Endothelial cell (in vitro differentiated cells): ENCODE measurements at regions not wholly inside any gene's neighbourhood (a gene's known extent, or its start where the extent isn't known, plus 50 kb on each side); places are given as distances from the start of the nearest gene placed in this dataset.

Source experiments
- DNase-seq: peaks from one replicate; pipeline ENCODE4 v3.0.0; 2021; ENCODE audit warnings: low spot score
- H3K27ac Mint-ChIP-seq: one replicate; pipeline ENCODE4 v1.8.0; 2021; ENCODE audit warnings: mixed read lengths, inconsistent platforms; ENCODE audit not compliant: unreplicated experiment
- H3K27me3 Mint-ChIP-seq: one replicate; pipeline ENCODE4 v1.8.0; 2021; ENCODE audit warnings: mild to moderate bottlenecking, moderate library complexity, mixed read lengths, inconsistent platforms; ENCODE audit not compliant: unreplicated experiment
- H3K36me3 Mint-ChIP-seq: one replicate; pipeline ENCODE4 v1.8.0; 2021; ENCODE audit warnings: mild to moderate bottlenecking, low read depth, mixed read lengths, inconsistent platforms; ENCODE audit not compliant: unreplicated experiment
- H3K4me1 Mint-ChIP-seq: one replicate; pipeline ENCODE4 v1.8.0; 2021; ENCODE audit warnings: mild to moderate bottlenecking, mixed read lengths, inconsistent platforms; ENCODE audit not compliant: unreplicated experiment
- H3K4me3 Mint-ChIP-seq: one replicate; pipeline ENCODE4 v1.8.0; 2021; ENCODE audit warnings: mild to moderate bottlenecking, mixed read lengths, inconsistent platforms; ENCODE audit not compliant: unreplicated experiment
- H3K9me3 Mint-ChIP-seq: one replicate; pipeline ENCODE4 v1.8.0; 2021; ENCODE audit warnings: mixed read lengths, inconsistent platforms; ENCODE audit not compliant: unreplicated experiment
- CTCF ChIP-seq: fragments of 200-600 bp; sonication (generic); IDR thresholded peaks from one replicate; pipeline ENCODE4 v1.5.0; 2021; ENCODE audit warnings: antibody characterized with exemption; ENCODE audit not compliant: unreplicated experiment

- Mint-ChIP-seq H3K27ac (no peak overlapping the region), H3K4me1 (no peaks in the 10 kb centered on the region), H3K27me3 (peaks cover 3% of the 10 kb centered on the region), H3K36me3 (peaks cover 11% of the 10 kb centered on the region), H3K4me3 (no peak overlapping the region), H3K9me3 (peaks cover 5% of the 10 kb centered on the region)
- DNase-seq = no peak
- TF ChIP-seq CTCF = no peak
Observed at GRCh38 chr21:34261841-34262468, 101.9 kb upstream of the KCNE2 start.

- Mint-ChIP-seq H3K9me3 (peaks cover 5% of the 10 kb centered on the region), H3K36me3 (peaks cover 11% of the 10 kb centered on the region), H3K27me3 (peaks cover 3% of the 10 kb centered on the region), H3K4me1 (no peaks in the 10 kb centered on the region), H3K4me3 (no peak overlapping the region), H3K27ac (no peak overlapping the region)
- no peak for TF ChIP-seq CTCF
- DNase-seq = no peak
Observed at GRCh38 chr21:34262469-34262845, 101.3 kb upstream of the KCNE2 start.

GRCh38 chr21:34263629-34264028 lies 100.2 kb upstream of the KCNE2 start:
- H3K4me3 Mint-ChIP-seq = no peak overlapping the region
- TF ChIP-seq CTCF = no peak
- H3K9me3 Mint-ChIP-seq = peaks cover 5% of the 10 kb centered on the region
- H3K4me1 Mint-ChIP-seq = no peaks in the 10 kb centered on the region
- peaks cover 11% of the 10 kb centered on the region for H3K36me3 Mint-ChIP-seq
- DNase-seq = no peak
- no peak overlapping the region for H3K27ac Mint-ChIP-seq
- H3K27me3 Mint-ChIP-seq = peaks cover 3% of the 10 kb centered on the region

DNA sequence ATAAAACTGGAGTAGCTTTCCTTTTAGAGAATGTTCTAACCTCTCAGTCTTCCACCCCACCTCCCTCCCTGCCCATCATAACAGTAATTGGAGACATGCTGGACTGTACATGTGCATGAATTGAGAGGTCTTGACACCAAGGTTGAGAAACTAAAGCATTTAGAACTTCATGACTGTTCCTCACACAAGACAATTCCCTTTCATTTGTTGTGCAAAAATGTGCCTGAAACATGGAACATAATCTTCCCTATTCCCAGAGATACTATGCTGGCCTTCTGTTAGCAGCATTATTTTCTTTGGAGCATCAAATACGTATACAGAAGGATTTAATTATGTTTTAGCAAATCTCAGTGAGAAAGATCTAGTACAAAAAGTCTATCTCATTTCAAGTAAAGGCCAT lies 97.5 kb upstream of the KCNE2 start:
- H3K36me3 Mint-ChIP-seq = peaks cover 11% of the 10 kb centered on the region
- TF ChIP-seq CTCF = no peak
- peaks cover 5% of the 10 kb centered on the region for H3K9me3 Mint-ChIP-seq
- H3K27me3 Mint-ChIP-seq = peaks cover 3% of the 10 kb centered on the region
- DNase-seq = no peak
- no peaks in the 10 kb centered on the region for H3K4me1 Mint-ChIP-seq
- no peak overlapping the region for H3K4me3 Mint-ChIP-seq
- no peak overlapping the region for H3K27ac Mint-ChIP-seq

GRCh38 chr21:34268493-34268892 lies 95.3 kb upstream of the KCNE2 start:
- H3K27ac Mint-ChIP-seq = no peak overlapping the region
- no peak for DNase-seq
- TF ChIP-seq CTCF = no peak

More at GRCh38 chr21:34268493-34268892, 95.3 kb upstream of the KCNE2 start:
- no peak overlapping the region for H3K4me3 Mint-ChIP-seq
- H3K4me1 Mint-ChIP-seq = no peaks in the 10 kb centered on the region
- H3K27me3 Mint-ChIP-seq = no peaks in the 10 kb centered on the region
- no peaks in the 10 kb centered on the region for H3K9me3 Mint-ChIP-seq
- H3K36me3 Mint-ChIP-seq = peaks cover 5% of the 10 kb centered on the region
